PFSK-1 (cell line): ENCODE measurements at regions not wholly inside any gene's neighbourhood (a gene's known extent, or its start where the extent isn't known, plus 50 kb on each side); places are given as distances from the start of the nearest gene placed in this dataset.

Source experiments
- POLR2AphosphoS5 ChIP-seq: IDR thresholded peaks from 2 replicates; pipeline ENCODE4 v1.6.1; 2012; ENCODE audit warnings: low read depth, mild to moderate bottlenecking, control low read depth, low read length, moderate library complexity
- REST ChIP-seq, 2 experiments: IDR thresholded peaks; 2 replicates each; pipeline versions ENCODE4 v1.6.1 to v1.8.0; 2011 to 2012; ENCODE audit warnings: low read depth in 2 of 2, low read length in 2 of 2, control low read depth in 1 of 2, inconsistent platforms in 1 of 2, mild to moderate bottlenecking in 1 of 2, moderate library complexity in 1 of 2; ENCODE audit not compliant: insufficient read depth in 1 of 2

GRCh38 chr2:105557021-105557920, 158.4 kb upstream of the FHL2 start:
- TF ChIP-seq POLR2AphosphoS5 (no peak), REST (IDR thresholded peaks at IDR 0.05; ENCODE audit: insufficient read depth in 1 of 2, low read depth in 2 of 2, low read length in 2 of 2) (no peak)
